ENCODE measurements at regions not wholly inside any gene's neighbourhood (a gene's known extent, or its start where the extent isn't known, plus 50 kb on each side); places are given as distances from the start of the nearest gene placed in this dataset.
A peak's percentile ranks its signal among the peaks of the same experiment; 100 is the strongest.
"Not testable (repeated sequence)": the region's sequence is repeated elsewhere in the genome, so short reads cannot be mapped to it uniquely, and the experiment has no call there.

- no peak for DNase-seq (ENCODE audit: low spot score)
These were observed 688.9 kb downstream of the USP25 start for GRCh38 chr21:16418642-16419041.

GRCh38 chr21:16419188-16419921, 689.6 kb downstream of the USP25 start:
- peak; percentile 75 for DNase-seq (ENCODE audit: low spot score)

GRCh38 chr21:16420031-16420724, 690.4 kb downstream of the USP25 start:
- peak; percentile 54 for DNase-seq (ENCODE audit: low spot score)

GRCh38 chr21:16421007-16421406, 691.2 kb downstream of the USP25 start:
- no peak for DNase-seq (ENCODE audit: low spot score)

GRCh38 chr21:16421965-16422364, 692.2 kb downstream of the USP25 start:
- no peak for DNase-seq (ENCODE audit: low spot score)

GRCh38 chr21:16422702-16423101, 692.9 kb downstream of the USP25 start:
- no peak for DNase-seq (ENCODE audit: low spot score)

- DNase-seq (ENCODE audit: low spot score) = no peak
These were observed 694.1 kb downstream of the USP25 start for GRCh38 chr21:16423921-16424320.

GRCh38 chr21:16424331-16424751, 694.6 kb downstream of the USP25 start:
- DNase-seq (ENCODE audit: low spot score) = no peak

- DNase-seq (ENCODE audit: low spot score) = no peak
These were observed 695.6 kb downstream of the USP25 start for GRCh38 chr21:16425376-16425775.

- no peak for DNase-seq (ENCODE audit: low spot score)
These were observed 697.2 kb downstream of the USP25 start for GRCh38 chr21:16426936-16427335.

- DNase-seq (ENCODE audit: low spot score) = no peak
These were observed 697.9 kb downstream of the USP25 start for GRCh38 chr21:16427587-16428087.

- no peak for DNase-seq (ENCODE audit: low spot score)
These were observed 707.8 kb downstream of the USP25 start for GRCh38 chr21:16437586-16437985.

- DNase-seq (ENCODE audit: low spot score) = no peak
These were observed 709.0 kb downstream of the USP25 start for GRCh38 chr21:16438761-16439160.

- DNase-seq (ENCODE audit: low spot score) = no peak
These were observed 712.0 kb downstream of the USP25 start for GRCh38 chr21:16441789-16442188.

- no peak for DNase-seq (ENCODE audit: low spot score)
These were observed 724.6 kb downstream of the USP25 start for GRCh38 chr21:16454399-16454798.

- no peak for DNase-seq (ENCODE audit: low spot score)
These were observed 725.7 kb downstream of the USP25 start for GRCh38 chr21:16455526-16455925.

GRCh38 chr21:16455978-16456377, 726.2 kb downstream of the USP25 start:
- no peak for DNase-seq (ENCODE audit: low spot score)

- no peak for DNase-seq (ENCODE audit: low spot score)
These were observed 727.7 kb downstream of the USP25 start for GRCh38 chr21:16457498-16457897.

GRCh38 chr21:16460936-16461335, 731.2 kb downstream of the USP25 start:
- DNase-seq (ENCODE audit: low spot score) = no peak

- DNase-seq (ENCODE audit: low spot score) = not testable (repeated sequence)
These were observed 734.6 kb downstream of the USP25 start for GRCh38 chr21:16464211-16464889.

- DNase-seq (ENCODE audit: low spot score) = no peak
These were observed 738.4 kb downstream of the USP25 start for GRCh38 chr21:16468184-16468583.

GRCh38 chr21:16473988-16474387, 744.2 kb downstream of the USP25 start:
- no peak for DNase-seq (ENCODE audit: low spot score)
